Activated T-helper 9 cell treated with anti-CD3 and anti-CD28 coated beads, Interleukin-2, amount 50 U/mL, for 16 hours (primary cell): ENCODE measurements at regions not wholly inside any gene's neighbourhood (a gene's known extent, or its start where the extent isn't known, plus 50 kb on each side); places are given as distances from the start of the nearest gene placed in this dataset.

Experiments used
- DNase-seq: peaks from one replicate; pipeline ENCODE4 v3.0.0-alpha.2; 2020; ENCODE audit warnings: low read depth

- DNase-seq: no peak
These were observed 50.7 kb upstream of the FOXB1 start for GRCh38 chr15:59953392-59953883.

GRCh38 chr15:59952960-59953359 lies 51.2 kb upstream of the FOXB1 start:
- no peak for DNase-seq

- no peak for DNase-seq
These were observed 53.3 kb upstream of the FOXB1 start for GRCh38 chr15:59950603-59951388.

DNA sequence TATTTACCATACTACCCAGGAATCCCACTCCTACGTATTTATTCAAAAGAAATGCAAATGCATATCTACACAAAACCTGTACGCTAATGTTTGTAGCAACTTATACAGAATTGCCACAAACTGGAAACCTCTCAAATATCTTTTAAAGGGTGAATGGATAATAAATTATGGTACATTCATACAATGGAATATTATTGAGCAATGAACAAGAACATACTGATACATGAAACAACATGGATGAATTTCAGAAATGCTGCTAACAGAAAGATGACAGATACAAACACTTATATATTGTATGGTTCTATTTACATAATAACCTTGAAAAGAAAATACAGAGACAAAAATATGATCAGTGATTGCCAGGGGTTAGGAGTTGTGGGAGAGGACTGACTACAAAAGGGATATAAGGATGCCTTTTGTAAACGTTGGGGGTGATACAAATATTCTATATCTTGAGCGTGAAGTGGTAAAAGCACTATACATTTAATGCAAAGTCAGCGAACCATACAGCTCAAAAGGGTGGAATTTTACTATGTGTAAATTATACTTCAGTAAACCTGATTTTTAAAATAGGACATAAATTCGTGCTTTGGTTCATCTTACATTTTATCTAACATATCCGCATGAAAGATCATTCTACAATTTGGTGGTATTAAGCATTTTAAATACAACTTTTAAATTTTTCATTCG lies 55.0 kb upstream of the FOXB1 start:
- DNase-seq: no peak

DNA sequence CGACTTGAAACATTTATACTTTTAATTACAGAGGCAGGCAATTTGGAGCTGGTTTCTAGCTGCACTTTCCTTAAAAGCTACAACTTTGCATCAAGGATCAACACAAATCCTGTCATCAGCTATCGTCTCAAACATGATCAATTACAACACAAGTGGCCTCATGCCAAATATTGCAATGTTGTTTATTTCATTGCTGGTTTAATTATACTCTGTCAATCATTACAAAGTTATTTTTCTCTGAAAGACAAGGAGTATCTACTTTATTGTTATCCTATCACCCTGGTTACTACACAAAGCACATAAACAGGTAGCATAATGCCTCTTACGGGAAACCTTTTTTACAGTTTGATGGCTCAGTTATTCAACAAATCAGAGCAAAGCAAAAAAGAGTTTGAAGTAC lies 58.0 kb upstream of the FOXB1 start:
- no peak for DNase-seq

GRCh38 chr15:59945036-59945435 lies 59.1 kb upstream of the FOXB1 start:
- no peak for DNase-seq

GRCh38 chr15:59941612-59942011 lies 62.5 kb upstream of the FOXB1 start:
- DNase-seq: no peak

DNA sequence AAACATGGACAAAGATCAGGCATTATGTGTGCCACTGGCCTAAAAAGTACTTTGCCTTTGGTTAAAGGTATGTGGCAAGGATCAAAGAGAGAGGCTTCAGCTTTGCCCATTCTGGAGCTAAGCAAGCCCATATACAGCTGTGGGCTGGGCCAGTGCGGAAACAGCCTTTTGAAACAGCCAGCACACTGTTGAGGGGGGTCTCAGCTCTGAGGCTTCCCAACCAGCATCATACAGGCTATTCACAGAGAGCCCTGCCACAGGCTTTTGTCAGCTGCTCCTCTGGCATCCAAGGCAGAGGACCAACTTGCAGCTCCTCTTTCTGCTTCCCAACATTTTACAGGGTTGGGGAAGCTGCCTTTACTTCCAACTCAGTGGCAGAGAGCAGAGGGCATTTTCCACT lies 63.2 kb upstream of the FOXB1 start:
- no peak for DNase-seq

- DNase-seq: no peak
These were observed 63.7 kb upstream of the FOXB1 start for GRCh38 chr15:59940456-59940855.

DNA sequence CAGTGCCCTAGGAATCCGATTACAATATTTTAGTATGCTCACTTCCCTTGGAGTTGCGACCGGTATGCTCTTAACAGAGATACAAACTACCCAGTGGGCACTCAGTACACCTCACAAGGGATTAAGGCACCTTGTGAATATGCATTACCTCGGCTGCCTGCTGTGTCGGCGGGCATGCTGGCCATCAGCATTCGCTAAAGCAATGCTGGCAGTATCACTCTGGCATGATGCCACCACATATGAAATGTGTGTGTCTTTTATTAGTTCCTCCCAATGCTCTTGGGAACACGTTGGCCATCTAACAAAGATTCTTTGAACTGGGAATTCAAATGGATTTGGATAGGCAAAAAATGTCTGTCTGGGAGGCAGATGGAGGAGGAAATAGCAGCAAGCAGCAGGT lies 67.4 kb upstream of the FOXB1 start:
- DNase-seq: no peak

DNA sequence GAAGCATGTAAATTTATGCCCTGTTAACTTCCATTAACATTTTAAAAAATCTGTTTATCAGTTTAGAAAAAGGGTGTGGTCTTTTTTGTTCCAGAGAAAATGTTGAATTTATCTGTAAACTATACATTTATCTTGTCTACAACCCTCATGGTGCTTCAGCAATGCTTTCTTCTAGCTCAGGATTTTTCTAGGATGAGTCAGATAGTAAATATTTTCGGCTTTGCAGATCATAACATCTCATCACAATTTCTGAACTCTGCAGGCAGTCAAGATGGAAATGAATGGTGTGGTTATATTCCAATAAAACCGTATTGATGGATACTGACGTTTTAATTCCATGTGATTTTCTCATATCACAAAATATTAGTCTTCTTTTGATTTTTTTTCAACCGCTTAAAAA lies 70.5 kb upstream of the FOXB1 start:
- DNase-seq: no peak

GRCh38 chr15:59931646-59932261 lies 72.4 kb upstream of the FOXB1 start:
- no peak for DNase-seq

- no peak for DNase-seq
These were observed 79.1 kb upstream of the FOXB1 start for GRCh38 chr15:59924812-59925522.

DNA sequence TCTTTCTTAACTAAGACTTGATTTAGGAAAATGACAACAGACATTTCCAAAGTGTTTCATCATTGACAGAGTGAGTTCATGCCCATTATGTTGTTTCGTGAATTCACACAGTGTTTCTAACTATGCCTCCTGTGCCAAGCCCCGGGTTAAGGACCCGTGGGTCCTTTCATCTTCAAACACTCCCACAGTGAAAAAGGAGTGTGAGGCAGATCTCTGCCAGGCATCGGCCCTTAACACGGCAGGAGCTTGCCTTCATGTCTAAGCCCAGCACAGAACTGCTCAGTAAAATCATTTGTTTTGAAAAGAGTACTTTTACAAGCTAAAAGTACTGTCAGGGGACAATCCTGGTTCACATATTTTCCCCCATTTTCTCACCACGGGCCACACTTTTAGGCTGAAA lies 80.0 kb upstream of the FOXB1 start:
- DNase-seq: no peak

- no peak for DNase-seq
These were observed 80.6 kb upstream of the FOXB1 start for GRCh38 chr15:59923508-59923907.

DNA sequence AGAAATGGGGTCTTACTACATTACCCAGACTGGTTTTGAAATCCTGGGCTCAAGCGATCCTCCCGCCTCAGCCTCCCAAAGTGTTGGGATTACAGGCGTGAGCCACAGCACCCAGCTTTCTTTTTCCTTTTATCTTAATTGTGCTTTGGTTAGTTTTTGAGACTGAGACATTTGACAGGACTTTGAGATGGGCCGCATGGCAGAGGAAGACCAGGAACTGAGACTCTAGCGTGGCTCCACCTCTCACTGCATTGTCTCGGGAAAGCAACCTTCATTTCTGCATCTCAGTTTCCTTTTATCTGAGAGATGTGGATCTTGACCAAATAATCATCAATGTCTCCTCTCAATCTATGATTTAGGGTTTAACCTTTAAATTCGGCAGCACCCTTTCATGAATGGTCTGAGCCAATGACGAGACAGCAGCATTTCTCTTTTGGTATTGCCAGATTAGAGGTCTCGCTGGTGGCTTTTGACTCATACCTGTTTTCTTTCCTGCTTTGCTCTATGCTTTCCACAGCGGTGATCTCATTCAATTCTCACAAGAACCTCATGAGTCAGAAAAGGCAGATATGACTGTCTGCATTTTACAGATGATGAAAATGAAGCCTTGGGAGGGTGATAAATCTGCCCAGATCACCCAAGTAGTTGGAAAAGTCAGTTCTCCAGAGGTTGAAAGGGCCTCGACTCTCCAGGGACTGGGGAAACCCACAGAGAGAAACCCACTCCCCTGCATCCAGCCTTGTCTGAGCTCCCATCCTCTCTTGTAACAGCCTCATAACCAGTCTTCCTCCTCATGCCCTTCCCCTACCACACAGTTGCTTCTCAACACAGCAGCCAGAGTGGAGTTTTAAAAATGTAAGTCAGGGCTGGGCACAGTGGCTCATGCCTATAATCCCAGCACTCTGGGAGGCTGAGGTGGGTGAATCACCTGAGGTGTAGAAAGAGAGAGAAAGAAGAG lies 84.8 kb upstream of the FOXB1 start:
- peak; percentile 13 for DNase-seq

GRCh38 chr15:59917504-59918157 lies 86.5 kb upstream of the FOXB1 start:
- DNase-seq: peak; percentile 37

DNA sequence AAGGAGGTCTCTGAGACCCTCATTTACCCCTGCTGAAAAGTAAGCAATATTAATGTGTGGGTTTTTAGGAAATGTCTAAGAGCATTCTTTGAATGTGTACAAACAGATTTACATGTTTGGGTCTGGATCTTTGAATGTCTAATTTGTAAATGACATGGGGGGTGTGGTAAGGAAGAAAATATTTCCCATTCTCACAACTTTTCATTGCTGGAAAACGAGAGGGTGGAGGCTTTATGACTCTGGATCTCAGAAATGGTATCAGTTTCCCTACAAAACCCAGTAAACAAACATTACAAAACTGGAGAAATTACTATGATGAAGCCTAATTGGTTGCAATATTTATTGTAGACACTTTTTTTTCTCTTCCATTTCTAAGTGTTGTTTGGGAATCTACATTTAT lies 98.1 kb upstream of the FOXB1 start:
- DNase-seq: no peak

- no peak for DNase-seq
These were observed 98.9 kb upstream of the FOXB1 start for GRCh38 chr15:59905176-59905575.

- no peak for DNase-seq
These were observed 99.5 kb upstream of the FOXB1 start for GRCh38 chr15:59904450-59905135.
